ENCODE measurements at regions not wholly inside any gene's neighbourhood (a gene's known extent, or its start where the extent isn't known, plus 50 kb on each side); places are given as distances from the start of the nearest gene placed in this dataset.

DNA sequence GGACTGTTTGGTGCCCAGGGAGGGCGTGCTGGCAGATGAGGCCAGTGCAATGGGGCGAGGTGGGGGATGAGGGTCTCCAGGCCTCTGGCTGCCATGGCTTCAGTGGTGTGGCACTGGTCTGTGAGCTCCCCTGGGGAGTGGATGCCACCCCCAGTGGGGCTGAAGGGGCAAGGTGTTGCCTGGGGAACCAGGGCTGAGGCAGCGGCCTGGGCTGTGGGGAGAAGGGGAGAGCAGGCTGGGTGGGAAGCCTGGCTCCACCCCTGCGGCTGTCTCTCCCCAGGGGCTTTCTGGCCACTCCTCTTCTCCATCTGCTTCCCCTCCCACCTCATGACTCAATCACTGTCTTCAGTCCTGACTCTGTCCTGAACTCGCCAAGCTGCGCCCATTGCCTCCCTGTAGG lies 88.4 kb upstream of the TLE3 start:
- no peak for TF ChIP-seq POLR2A (IDR thresholded peaks at IDR 0.05)
- TF ChIP-seq, protein P1, sequence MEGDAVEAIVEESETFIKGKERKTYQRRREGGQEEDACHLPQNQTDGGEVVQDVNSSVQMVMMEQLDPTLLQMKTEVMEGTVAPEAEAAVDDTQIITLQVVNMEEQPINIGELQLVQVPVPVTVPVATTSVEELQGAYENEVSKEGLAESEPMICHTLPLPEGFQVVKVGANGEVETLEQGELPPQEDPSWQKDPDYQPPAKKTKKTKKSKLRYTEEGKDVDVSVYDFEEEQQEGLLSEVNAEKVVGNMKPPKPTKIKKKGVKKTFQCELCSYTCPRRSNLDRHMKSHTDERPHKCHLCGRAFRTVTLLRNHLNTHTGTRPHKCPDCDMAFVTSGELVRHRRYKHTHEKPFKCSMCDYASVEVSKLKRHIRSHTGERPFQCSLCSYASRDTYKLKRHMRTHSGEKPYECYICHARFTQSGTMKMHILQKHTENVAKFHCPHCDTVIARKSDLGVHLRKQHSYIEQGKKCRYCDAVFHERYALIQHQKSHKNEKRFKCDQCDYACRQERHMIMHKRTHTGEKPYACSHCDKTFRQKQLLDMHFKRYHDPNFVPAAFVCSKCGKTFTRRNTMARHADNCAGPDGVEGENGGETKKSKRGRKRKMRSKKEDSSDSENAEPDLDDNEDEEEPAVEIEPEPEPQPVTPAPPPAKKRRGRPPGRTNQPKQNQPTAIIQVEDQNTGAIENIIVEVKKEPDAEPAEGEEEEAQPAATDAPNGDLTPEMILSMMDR (IDR thresholded peaks at IDR 0.05): no peak

Data from heart left ventricle (tissue), 13 donors.